H54 (cell line): ENCODE measurements at regions not wholly inside any gene's neighbourhood (a gene's known extent, or its start where the extent isn't known, plus 50 kb on each side); places are given as distances from the start of the nearest gene placed in this dataset.

Experiments
- DNase-seq: peaks from one replicate; pipeline ENCODE4 v3.0.0; 2011; ENCODE audit warnings: low spot score, mixed read lengths; ENCODE audit not compliant: insufficient read length
- FAIRE-seq: peaks from 3 replicates; lab custom pipeline; 2011; peaks lifted over from hg19 to GRCh38; lab: Jason Lieb, UNC
- POLR2A ChIP-seq: IDR thresholded peaks from 2 replicates; pipeline ENCODE4 v1.6.1; 2011; ENCODE audit warnings: low read depth, mild to moderate bottlenecking, low read length

DNA sequence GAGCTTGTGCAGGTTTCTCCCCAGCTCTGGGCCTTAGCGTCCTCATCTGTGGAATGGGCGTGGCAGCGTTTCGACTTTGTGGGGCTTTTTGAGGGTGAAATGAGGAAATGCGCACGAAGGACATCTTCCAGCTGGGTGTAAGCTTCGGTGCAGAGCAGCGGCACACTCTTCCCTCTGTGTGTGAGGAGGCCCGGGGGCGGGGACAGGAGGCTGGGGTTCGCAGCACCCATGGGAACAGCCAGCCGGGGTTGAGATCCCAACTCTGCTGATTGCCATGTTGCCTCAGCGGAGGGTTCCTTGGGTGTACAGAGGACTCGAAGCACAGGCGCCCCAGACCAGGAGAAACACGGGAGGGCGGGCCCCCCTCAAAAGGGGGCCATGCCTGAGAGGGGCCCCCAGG lies 265.6 kb downstream of the NSG2 start:
- no peak for DNase-seq
- no peak for FAIRE-seq
- no peak for TF ChIP-seq POLR2A

DNA sequence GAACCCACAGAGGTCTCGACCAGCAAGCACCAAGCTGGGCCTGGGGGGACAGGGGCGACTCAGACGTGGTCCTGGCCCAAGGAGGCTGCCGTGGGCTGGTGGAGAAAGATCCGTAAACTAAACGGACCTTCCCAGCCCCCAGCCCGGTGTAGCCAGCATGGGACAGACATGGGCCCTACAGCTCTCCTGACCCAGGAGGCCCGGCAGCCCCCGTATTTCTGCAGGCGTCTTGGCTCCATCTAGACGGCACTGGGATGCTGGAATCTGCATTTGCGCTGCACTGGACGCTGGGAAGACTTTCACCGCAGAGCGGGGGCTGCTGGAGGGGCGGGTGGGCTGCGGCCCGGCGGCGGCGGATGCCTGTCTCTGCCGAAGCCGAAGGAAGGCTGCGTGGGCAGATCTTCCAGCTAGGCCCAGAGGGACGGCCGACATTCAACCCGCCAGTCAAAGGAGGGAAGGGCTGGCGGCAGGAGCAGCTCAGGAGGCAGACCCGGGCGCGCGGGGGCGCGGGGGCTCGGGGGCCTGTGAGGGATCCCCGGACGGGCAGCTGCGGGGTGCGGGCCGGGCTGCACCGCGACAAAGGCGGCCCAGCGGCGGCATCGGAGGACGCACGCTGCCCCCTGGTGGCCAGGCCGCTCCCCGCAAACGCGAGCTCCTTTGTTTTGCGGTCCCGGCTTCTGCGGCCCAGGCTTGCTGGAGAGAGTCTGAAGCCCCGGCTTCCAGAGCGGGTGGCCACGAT lies 266.2 kb downstream of the NSG2 start:
- FAIRE-seq (no peak), DNase-seq (peak; percentile 83)
- no peak for TF ChIP-seq POLR2A

DNA sequence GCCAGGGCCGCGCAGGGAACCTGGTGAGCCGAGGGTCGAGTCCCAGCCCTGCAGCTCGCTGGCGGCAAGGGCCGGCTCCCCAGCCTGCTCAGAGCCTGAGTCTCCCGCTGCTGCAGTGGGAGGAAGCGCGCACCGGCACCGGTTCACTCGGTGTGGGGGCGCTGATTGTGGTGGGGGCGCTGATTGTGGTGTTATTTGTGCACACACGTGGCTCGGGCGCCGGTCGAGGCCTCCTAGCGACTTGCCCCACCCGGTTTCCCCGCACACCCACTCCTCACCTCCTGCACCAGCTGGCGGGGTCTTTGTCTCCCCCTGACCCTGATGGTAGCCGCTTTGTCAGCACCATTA lies 266.7 kb downstream of the NSG2 start:
- FAIRE-seq (no peak), DNase-seq (no peak)
- TF ChIP-seq POLR2A, result no peak

DNA sequence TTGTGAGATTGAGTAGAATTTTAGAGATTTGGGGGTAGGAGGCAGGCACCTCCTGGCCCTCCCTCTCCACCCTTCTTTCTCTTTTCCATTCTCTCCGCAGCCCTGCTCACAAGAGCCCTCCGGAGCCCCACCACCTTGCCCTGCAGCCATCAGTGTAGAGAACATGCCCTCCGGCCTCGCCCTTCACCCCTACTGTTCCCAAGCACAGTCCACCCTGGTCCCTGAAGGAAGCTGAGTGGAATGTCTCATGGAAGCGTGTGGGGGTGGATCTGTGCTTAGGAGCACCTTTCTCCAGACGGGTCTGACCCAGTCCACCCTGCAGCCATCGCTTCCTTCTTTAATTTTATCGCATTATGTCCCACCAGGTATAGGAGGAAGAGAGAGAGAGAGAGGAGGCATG lies 267.1 kb downstream of the NSG2 start:
- no peak for FAIRE-seq
- DNase-seq, result no peak
- TF ChIP-seq POLR2A, result no peak

DNA sequence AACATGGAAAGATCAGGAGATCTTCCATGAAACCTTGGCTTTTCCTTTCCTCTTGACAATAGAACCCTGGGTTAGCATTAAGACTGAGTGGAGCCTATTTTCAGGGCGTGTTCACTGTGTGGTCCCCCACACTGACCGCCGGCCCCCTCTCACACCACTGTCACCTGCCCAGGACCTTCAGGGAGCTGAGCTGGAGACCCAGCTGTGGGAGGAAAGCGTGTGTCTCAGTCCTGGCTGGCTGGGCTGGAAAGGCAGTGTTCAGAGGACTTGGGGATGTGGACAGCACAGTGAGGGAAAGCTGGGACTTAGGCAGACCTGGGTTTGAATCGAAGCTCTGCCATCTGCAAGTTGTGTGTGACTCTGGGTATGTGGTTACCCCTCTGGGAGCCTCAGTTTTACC lies 268.1 kb downstream of the NSG2 start:
- DNase-seq, result no peak
- no peak for FAIRE-seq
- TF ChIP-seq POLR2A, result no peak

DNA sequence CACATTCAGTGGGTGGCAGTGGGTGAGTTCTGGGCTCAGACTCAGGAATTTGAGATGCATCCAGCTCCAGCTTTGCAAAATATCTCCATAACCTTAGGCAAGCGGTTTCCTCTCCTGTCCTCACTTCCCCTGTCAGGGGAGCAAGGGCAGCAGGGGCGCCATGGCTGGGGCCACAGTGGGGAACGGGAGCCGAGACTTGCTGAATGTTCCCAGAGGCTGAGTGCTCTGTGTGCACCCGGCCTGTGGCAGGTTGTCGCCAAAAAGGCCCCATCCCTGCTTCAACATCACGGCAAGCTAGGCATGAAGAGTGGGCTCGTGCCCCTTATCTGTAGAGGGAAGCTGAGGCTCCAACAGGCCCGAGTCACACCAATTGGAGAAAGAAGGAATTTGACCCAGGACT lies 268.8 kb downstream of the NSG2 start:
- FAIRE-seq, result no peak
- no peak for TF ChIP-seq POLR2A

DNA sequence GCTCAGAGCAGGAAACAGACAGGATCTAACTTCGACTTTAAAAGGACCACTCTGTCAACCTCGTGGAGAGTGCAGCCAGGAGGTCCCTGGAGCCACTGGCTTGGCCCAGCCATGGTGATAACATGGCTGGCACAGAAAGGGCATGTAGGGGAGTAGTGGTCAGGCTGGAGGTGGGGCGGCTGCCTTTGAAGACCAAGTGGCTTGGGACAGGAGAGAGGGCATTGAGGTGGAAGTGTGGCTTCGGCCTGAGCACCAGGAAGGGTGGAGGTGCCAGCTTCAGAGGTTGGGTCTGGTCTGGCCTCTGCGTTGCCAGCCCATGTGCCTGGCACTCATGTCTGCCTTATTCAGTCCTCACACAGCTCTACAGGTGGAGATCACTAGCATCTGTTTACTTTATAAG lies 270.0 kb downstream of the NSG2 start:
- DNase-seq (no peak), FAIRE-seq (no peak)
- no peak for TF ChIP-seq POLR2A

More for the DNA sequence above, 268.8 kb downstream of the NSG2 start:
- no peak for DNase-seq

DNA sequence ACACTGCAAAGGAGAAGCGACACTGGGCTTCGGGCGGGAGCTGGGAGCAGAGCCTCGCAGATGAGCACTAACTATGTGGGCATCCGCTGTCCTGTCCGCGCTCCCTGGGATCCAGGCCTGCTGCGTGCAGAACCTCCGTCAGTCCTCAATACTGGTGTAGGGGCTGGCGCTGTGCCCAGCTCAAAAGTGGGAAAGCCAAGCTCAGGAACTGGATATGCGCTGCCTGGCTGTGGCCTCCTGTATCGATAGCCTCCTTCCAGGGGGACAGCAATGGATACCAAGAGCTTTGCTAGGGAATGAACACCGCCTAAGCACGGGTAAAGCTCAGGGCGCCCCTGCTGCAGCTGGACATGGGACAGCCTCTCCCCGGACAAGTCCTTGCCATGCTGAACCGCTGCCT lies 270.4 kb downstream of the NSG2 start:
- no peak for FAIRE-seq
- no peak for DNase-seq
- no peak for TF ChIP-seq POLR2A

DNA sequence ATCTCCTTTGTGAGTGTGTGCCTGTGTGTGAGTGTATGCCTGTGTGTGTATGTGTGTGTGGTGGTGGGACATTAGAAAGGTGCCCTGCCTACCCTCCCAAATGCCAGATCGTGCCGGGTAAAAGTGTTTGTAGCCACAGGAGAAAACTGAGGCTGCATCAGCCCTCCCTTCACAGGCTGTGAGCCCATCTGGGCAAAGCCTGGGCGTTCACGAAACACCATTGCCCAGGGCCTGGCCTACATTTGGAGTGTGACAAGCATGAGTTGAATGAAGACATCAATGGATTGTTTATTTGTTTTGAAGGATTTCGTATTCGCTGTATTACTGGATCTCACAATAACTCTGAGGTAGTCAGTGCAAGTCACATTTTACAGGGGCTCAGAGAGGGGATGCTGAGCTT lies 270.8 kb downstream of the NSG2 start:
- DNase-seq, result no peak
- 0 out of 2 replicates have a peak, but pooled peaks have one; percentile 6 for TF ChIP-seq POLR2A
- no peak for FAIRE-seq

DNA sequence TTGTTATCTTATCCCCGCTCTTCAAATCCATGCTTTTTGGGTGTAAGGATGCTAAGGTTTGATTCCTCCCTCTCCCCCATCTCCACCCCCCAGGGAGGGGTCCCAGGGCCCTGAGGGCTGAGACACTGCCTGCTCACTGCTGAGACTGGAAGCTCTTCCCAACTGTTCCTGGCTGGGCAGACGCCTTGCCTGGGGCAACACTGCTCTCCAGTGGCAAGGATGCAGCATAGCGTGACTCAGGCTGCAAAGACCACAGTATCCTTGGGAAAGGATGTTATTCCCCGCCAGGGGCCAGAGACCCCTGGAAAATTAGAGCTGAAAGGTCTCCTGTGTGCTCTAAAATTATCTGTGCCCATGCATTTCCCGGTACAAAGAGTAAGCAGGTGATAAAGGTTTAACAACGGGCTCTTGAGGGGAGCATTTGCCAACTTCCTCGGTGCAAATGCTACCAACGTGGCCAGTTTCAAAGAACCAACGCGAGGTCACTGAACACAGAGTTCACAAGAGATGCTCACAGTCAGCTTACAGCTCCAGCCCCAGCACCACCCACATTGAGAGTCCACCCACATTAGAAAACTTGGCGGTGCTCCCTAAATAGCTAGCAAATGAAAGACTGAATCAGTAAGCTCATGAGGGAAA lies 271.9 kb downstream of the NSG2 start:
- FAIRE-seq (no peak), DNase-seq (peak; percentile 87)
- no peak for TF ChIP-seq POLR2A

DNA sequence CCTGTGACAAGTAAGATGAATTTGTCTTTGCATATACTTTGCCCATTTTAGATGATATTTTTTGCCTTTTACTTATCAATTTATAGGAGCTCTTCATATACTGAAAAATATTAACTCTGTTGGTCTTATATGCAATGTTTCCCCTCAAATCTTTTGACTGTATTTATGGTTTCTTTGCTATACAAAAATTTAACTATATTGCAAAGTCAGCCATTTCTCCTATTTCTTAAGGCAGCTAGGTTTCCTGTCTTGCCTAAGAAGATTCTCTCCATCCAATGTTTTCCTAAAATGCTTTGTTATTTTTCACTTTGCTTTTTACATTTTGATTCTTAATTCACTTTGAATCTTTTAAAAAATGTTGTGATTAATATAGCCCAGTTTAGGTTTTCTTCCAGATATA lies 273.1 kb downstream of the NSG2 start:
- no peak for TF ChIP-seq POLR2A
- no peak for FAIRE-seq
- no peak for DNase-seq

DNA sequence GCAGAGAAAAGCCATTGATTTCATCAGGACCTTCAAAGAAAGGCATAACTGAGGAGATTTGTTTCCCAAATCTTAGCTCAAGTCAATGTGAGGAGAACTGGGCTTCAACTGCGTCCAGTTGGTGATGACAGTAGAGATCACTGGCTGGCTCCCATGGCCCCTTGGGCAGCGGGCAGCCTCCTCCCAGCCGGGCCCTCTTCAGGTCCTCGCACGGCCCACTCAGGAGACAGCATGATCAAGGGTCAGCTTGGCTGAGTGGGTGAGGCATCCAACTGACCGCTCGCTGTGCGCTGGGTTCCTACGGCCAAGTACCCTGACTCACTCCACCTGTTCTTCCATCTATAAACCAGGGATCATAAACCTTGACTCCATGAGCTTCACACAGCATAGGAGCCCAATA lies 274.0 kb downstream of the NSG2 start:
- DNase-seq, result no peak
- TF ChIP-seq POLR2A, result no peak
- no peak for FAIRE-seq

DNA sequence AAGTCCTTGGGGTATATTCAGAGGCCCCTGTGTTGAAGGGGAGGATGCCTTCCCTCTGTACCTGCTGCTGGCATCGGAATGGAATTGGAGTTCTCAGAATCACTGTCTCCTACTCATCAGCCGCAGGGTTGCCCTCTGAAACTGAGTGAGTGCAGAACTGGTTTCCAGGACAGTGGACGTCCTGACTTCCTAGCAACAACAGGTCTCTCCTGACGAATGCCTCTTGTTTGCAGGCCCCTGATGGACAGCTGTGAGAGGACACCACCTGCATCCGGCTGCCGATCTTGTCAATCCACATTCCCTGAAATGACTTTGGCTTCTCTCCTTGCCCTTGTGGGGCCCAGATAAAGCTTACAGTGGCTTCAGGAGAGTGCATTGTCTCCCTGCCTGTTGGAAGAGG lies 274.5 kb downstream of the NSG2 start:
- FAIRE-seq, result no peak
- no peak for TF ChIP-seq POLR2A
- no peak for DNase-seq

DNA sequence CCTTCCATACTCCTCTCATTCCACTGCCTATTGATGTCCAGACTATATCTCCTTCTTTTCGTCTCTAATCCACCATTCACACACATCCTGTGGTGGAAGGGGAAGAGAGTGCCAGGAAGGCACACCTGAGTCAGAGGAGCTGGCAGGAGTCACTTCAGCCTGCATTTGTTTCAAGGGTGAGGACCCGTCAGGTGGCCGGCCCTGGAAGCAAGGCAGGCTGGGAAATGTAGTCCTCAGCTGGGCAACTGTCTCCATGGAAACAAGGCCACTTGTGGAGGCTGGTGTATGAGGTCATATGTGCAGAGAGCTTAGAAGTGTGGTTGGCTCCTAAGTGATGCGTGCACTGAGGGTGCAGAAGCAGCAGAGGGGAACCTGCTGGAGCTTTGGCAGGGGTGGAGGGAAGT lies 278.4 kb downstream of the NSG2 start:
- DNase-seq (peak; percentile 87), FAIRE-seq (no peak)
- TF ChIP-seq POLR2A, result no peak

DNA sequence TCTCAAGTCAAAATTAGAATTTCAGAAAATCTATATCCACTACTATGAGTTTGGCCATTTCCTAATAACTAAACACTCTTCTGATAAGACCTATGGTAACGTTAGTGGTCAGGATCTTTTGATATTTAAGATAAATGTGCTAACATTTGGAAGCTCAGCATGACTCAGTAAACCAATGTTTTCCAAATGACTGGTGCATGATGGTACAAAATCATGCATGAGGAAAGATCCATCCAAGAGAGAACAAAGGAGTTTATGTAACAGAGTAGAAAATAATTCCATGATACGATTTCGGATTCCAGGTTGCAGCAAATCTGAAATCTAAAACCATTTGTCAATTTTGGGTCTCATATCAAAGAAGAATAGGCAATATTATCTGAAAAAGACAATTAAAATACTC lies 279.2 kb downstream of the NSG2 start:
- TF ChIP-seq POLR2A, result no peak
- no peak for FAIRE-seq
- DNase-seq, result no peak
